Chondrocyte (in vitro differentiated cells): ENCODE measurements at regions not wholly inside any gene's neighbourhood (a gene's known extent, or its start where the extent isn't known, plus 50 kb on each side); places are given as distances from the start of the nearest gene placed in this dataset.

Experiments
- DNase-seq: peaks from one replicate; pipeline ENCODE4 v3.0.0; 2021; ENCODE audit warnings: mixed read lengths, low spot score
- H3K27ac Mint-ChIP-seq: one replicate; pipeline ENCODE4 v1.8.0; 2021; ENCODE audit warnings: mild to moderate bottlenecking, moderate library complexity, mixed read lengths; ENCODE audit not compliant: unreplicated experiment
- H3K27me3 Mint-ChIP-seq: 2 replicates; pipeline ENCODE4 v1.8.0; 2021; ENCODE audit warnings: low read depth, mixed read lengths
- H3K36me3 Mint-ChIP-seq: 2 replicates; pipeline ENCODE4 v1.8.0; 2021; ENCODE audit warnings: low read depth, mixed read lengths
- H3K4me1 Mint-ChIP-seq: 2 replicates; pipeline ENCODE4 v1.8.0; 2021; ENCODE audit warnings: low read depth, mild to moderate bottlenecking, mixed read lengths
- H3K4me3 Mint-ChIP-seq: one replicate; pipeline ENCODE4 v1.8.0; 2021; ENCODE audit warnings: mild to moderate bottlenecking, moderate library complexity, mixed read lengths; ENCODE audit not compliant: unreplicated experiment
- H3K9me3 Mint-ChIP-seq: 2 replicates; pipeline ENCODE4 v1.8.0; 2021; ENCODE audit warnings: low read depth, mixed read lengths
- TF ChIP-seq, protein P1 (sequence below): fragments of 200-600 bp; sonication (generic); IDR thresholded peaks from 2 replicates; pipeline ENCODE4 v1.5.0; 2021; ENCODE audit warnings: antibody characterized with exemption, mild to moderate bottlenecking, moderate library complexity

DNA sequence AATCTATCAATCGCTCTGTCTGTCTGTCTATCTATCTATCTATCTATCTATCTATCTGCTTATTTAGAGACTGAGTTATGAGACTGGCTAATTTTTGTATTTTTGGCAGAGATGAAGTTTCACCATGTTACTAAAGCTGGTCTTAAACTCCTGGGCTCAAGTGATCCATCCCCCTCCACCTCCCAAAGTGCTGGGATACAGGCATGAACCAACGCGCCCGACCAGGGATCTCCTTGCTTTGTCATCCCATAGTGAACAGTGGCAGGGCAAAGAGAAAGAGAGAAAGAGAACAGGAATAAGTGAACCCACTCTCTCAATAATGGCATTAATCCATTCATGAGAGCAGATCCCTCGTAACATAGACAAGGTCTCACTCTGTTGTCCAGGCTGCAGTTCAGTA, 66.4 kb upstream of the DSP start:
- no peak overlapping the region for H3K4me3 Mint-ChIP-seq
- no peak overlapping the region for H3K27ac Mint-ChIP-seq
- peaks cover 20% of the 10 kb centered on the region for H3K4me1 Mint-ChIP-seq
- no peaks in the 10 kb centered on the region for H3K27me3 Mint-ChIP-seq
- no peaks in the 10 kb centered on the region for H3K36me3 Mint-ChIP-seq
- no peak for DNase-seq
- TF ChIP-seq, protein P1, sequence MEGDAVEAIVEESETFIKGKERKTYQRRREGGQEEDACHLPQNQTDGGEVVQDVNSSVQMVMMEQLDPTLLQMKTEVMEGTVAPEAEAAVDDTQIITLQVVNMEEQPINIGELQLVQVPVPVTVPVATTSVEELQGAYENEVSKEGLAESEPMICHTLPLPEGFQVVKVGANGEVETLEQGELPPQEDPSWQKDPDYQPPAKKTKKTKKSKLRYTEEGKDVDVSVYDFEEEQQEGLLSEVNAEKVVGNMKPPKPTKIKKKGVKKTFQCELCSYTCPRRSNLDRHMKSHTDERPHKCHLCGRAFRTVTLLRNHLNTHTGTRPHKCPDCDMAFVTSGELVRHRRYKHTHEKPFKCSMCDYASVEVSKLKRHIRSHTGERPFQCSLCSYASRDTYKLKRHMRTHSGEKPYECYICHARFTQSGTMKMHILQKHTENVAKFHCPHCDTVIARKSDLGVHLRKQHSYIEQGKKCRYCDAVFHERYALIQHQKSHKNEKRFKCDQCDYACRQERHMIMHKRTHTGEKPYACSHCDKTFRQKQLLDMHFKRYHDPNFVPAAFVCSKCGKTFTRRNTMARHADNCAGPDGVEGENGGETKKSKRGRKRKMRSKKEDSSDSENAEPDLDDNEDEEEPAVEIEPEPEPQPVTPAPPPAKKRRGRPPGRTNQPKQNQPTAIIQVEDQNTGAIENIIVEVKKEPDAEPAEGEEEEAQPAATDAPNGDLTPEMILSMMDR: no peak
- H3K9me3 Mint-ChIP-seq: no peaks in the 10 kb centered on the region

DNA sequence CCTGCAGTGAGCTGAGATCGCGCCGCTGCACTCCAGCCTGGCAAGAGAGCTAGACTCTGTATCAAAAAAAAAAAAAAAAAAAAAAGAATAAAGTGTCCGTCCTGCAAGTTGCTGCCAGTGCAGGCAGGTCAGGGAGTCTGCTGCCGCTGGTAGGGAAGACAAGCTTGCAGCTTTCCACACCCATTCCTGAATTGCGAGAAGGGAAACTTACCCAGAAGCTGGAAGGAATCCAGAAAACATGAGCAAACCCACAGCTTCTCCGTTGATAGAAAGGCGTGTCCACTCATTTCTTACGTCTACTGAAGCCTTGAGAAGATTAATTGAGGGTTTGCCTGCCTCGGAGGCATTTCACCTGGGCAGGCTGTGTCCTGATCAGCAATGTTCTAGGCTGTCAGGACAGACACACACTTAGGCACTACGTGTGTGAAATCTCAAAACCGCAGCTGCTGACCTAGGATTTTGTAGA, 61.6 kb upstream of the DSP start:
- no peaks in the 10 kb centered on the region for H3K36me3 Mint-ChIP-seq
- DNase-seq: no peak
- H3K27ac Mint-ChIP-seq: peak overlapping the region; percentile 36
- H3K4me3 Mint-ChIP-seq: no peak overlapping the region
- TF ChIP-seq, protein P1: no peak
- H3K27me3 Mint-ChIP-seq: no peaks in the 10 kb centered on the region
- no peaks in the 10 kb centered on the region for H3K9me3 Mint-ChIP-seq
- H3K4me1 Mint-ChIP-seq: peaks cover 7% of the 10 kb centered on the region

DNA sequence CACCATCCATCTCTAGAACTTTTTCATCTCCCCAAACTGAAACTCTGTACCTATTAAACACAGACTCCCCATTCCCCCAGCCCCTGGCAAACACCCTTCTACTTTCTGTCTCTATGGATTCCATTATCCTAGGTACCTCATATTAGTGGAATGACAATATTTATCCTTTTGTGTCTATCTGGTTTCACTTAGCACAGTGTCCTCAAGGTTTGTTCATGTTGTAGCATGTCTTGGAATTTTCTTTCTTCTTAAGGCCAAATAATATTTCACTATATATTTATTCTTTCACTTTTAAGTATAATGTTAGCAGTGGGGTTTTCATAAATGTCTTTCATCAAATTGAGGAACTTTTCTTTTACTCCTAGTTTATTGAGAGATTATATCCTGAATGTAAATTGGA, 56.8 kb upstream of the DSP start:
- H3K27me3 Mint-ChIP-seq: no peaks in the 10 kb centered on the region
- no peak overlapping the region for H3K27ac Mint-ChIP-seq
- no peaks in the 10 kb centered on the region for H3K36me3 Mint-ChIP-seq
- no peak overlapping the region for H3K4me3 Mint-ChIP-seq
- H3K9me3 Mint-ChIP-seq: peaks cover 3% of the 10 kb centered on the region
- TF ChIP-seq, protein P1: no peak
- peaks cover 6% of the 10 kb centered on the region for H3K4me1 Mint-ChIP-seq
- no peak for DNase-seq

GRCh38 chr6:7486951-7487350, 54.5 kb upstream of the DSP start:
- Mint-ChIP-seq H3K27ac (no peak overlapping the region), H3K27me3 (no peaks in the 10 kb centered on the region), H3K36me3 (no peaks in the 10 kb centered on the region), H3K9me3 (peaks cover 5% of the 10 kb centered on the region), H3K4me3 (no peak overlapping the region), H3K4me1 (no peaks in the 10 kb centered on the region)
- no peak for DNase-seq
- TF ChIP-seq, protein P1: no peak

DNA sequence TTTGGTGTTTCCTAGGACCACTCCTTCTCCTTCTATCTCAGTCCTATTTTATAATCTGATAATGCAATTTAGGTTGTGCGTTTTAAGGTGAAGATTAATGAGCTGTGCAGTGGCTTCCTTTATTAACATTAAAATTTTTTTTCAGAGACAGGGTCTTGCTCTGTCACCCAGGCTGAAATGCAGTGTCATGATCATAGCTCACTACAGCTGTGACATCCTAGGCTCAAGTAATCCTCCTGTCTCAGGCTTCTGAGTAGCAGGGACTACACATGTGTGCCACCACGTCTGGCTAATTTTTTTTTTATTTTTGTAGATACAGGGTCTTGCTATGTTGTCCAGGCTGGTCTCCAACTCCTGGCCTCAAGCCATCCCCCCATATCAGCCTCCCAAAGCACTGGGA, 53.0 kb upstream of the DSP start:
- H3K27me3 Mint-ChIP-seq: no peaks in the 10 kb centered on the region
- DNase-seq: no peak
- H3K4me1 Mint-ChIP-seq: no peaks in the 10 kb centered on the region
- TF ChIP-seq, protein P1: no peak
- no peak overlapping the region for H3K4me3 Mint-ChIP-seq
- peaks cover 2% of the 10 kb centered on the region for H3K36me3 Mint-ChIP-seq
- H3K9me3 Mint-ChIP-seq: peaks cover 13% of the 10 kb centered on the region
- H3K27ac Mint-ChIP-seq: no peak overlapping the region
